Fibroblast of skin of scalp (primary cell): ENCODE measurements at regions not wholly inside any gene's neighbourhood (a gene's known extent, or its start where the extent isn't known, plus 50 kb on each side); places are given as distances from the start of the nearest gene placed in this dataset.
A peak's percentile ranks its signal among the peaks of the same experiment; 100 is the strongest.

Experiments used
- DNase-seq: peaks from one replicate; pipeline ENCODE4 v3.0.0-alpha.2; 2013

GRCh38 chr13:63614874-63615612, 2199.4 kb upstream of the PCDH20 start:
- DNase-seq: no peak

- no peak for DNase-seq
Measured at GRCh38 chr13:63607153-63607552, 2191.5 kb upstream of the PCDH20 start.

DNA sequence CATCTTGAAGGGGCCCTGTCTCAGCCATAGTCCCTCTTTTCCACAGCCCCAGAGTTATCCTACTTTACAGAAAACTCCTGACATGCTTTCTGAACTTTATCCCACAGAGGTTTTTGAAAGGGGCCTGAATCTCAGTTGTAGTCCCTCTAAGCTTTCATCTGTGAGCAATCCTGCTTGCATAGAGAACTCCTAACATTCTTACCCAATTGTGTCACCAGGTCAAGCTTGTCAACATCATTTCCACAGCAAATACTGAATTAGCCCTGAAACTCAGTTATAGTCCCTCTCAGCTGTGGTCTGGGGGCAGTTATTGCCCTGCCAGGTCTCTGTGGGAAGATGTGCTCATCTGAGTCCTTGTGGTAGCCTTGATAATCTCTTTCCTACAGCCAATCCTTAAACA, 2190.3 kb upstream of the PCDH20 start:
- no peak for DNase-seq

DNA sequence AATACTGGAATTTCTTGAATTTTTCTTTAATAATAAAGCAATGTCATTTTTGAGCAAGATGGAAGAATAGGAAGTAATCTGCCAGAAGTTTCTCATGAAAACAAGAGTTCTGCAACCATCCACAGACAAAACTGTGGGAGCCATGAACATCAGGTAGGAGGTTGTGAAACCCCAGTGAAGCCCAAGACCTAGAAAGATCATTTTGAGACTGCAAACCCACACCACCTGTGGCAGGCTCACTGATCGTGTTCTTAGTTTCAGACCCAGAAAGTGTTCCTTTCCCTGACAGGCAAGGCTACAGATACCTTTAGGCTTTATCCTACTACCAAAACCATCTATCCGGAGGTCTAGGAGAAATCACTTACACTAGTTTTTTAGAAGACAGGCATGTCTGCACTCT, 2189.8 kb upstream of the PCDH20 start:
- no peak for DNase-seq

- no peak for DNase-seq
Measured at GRCh38 chr13:63595811-63596210, 2180.2 kb upstream of the PCDH20 start.

DNA sequence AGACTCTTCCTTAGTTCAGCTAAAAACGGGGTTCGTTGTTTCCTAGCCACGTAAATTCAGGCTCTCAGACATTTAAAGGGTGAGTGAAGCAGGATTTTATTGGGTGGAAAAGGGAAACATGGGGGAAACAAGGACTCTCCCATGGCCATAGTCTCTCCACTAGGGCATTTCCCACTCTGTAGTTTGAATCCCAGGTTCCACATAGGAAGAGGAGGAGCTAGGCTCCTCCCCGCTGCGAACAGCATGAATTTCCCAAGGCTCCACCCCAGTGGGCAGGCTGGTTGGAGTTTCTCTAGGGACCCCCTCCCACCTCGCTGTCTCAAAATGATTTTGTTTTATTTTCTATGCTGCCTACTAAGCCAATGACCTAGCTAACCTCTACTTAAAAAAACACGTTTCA, 2170.8 kb upstream of the PCDH20 start:
- no peak for DNase-seq

DNA sequence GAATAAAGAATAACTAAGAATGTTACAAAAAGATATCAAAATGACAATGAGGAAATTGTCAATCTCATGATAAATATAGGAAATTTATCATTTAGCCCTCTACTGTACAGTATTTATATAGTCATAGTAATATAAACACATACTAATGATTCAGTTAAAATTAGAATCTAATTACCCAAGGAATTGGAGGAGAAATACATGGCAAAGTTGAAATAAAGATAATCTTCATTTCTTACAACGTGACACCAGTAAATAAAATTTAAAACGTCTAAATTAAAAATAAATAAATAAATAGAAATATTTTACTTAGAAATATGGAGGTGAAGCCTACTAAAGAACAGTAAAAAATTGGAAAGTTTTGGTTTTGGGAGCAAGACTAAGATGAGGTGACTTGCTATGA, 2163.1 kb upstream of the PCDH20 start:
- no peak for DNase-seq

DNA sequence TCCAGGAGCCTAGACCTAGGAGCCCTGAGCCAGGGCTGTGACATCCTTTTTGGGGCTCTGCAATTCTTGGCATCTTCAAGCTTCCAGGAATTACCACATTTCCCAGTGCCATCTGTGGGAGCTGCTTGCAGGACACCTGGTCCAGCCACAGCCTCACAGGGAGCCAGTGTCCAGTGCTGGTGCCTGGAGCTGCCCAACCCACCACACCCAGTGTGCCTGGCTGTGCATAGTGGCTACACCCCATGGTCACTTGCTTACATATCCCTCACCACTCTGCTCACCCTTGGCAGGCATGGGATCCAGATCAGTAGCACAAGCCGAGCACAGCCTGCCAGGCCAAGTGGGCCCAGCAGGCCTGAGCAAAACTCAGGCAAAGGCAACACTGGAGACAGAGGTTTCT, 2151.4 kb upstream of the PCDH20 start:
- DNase-seq: no peak

DNA sequence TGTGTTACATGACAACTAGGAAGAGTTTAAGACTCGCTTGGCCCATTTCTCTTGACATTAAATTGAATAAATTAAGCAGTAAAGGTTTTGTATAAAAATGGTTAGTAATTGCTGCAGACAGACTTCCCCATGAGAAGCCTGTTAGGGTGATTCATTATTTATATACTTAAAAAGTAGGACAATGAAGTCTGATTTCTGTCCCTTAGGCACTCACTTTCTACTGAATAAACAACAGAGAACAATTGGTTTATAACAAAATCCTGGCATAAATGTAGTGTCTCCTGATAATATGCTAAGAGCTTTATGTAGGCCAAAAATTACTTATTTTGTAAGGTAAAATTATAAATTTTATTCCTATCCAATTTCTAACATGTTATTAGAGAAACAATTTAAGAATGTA, 2138.5 kb upstream of the PCDH20 start:
- no peak for DNase-seq

DNA sequence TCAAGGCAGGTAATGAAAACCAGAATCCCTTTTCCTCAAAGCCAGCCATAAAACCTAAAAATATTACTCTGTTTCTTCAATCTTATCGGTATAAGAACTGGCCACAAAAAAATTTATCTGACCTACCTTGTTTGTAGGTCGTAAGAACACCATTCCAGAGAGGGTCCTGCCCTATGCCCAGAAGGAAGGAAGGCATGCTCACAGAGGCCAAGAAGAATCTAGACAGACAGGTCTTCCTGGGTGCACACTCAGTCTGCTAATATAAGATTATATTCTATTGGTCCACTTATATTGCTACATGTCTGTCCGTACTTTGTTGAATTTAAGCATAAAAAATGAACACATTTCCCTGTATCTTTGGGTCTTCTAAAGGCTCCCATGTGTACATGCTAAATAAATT, 2136.1 kb upstream of the PCDH20 start:
- DNase-seq: no peak

DNA sequence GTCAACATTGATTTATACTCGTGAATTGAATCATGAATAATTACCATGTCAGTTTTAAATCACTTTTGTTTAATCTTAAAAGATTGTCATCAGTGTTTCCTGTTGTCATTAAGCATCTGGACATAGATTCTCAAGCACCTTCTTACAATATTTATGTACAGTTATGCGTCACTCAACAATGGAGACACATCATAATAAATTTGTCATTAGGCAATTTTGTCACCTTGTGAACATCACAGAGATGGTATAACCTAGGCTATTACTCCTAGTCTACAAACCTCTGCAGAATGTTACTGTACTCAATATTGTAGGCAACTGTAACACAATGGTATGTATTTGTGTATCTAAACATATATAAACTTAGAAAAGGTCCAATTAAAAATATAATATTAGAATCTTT, 2130.9 kb upstream of the PCDH20 start:
- no peak for DNase-seq

DNA sequence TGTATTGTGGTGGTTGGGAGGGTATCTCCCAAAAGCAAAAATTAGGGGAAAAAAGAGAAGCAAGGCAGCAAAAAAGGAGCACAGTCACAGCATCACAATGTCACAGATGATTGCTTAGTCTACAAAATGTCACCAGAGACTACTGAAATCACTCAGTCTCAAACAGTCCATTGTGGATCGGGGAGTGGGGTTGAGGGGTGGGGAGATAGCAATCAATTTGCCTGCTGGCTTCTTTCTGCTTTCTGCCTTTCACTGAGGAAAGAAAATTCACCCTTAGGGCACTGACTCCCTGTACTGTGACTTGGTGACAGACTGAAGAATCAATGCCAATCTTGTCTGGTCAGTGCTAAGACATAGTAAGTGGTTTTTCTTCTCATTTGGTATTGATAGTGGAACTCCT, 2127.1 kb upstream of the PCDH20 start:
- no peak for DNase-seq

DNA sequence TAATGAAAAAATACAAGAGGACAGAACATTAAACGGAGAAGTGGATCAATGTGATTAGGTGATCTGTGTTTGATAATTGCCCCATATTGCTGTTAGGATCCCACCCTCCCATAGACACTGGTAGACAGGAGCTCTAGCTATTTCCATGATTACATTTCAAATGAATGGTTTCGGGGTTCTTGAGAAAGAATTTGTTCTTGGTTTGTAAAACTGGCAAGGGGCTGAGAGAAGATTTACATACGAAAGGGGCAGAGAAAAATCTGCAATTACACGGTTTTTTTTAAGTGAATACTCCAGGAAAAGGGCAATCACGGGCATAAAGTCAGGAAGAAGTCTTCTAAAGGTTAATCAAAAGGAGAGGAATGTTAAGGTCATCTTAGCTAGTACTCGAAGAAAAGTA, 2125.7 kb upstream of the PCDH20 start:
- DNase-seq: no peak

- DNase-seq: no peak
Measured at GRCh38 chr13:63540061-63540460, 2124.4 kb upstream of the PCDH20 start.

- peak; percentile 84 for DNase-seq
Measured at GRCh38 chr13:63517371-63517770, 2101.7 kb upstream of the PCDH20 start.

DNA sequence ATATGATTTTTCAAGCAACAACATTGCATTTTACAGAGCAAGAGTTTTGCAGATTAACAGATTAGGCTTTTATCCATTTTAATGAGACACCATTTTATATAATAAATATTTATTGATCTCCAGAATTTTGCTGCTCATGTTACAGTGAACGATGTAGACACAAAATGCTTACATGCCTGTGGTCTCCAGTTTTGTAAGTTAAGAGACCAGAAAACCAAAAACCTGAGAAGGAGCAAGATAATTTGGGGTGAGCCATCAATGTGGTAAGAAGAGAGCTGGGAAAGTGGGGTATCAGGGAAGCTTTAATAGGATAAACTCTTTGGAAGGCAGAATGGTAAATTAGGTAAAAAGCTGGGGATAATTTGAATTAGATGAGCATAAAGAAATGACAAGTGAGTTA, 2100.5 kb upstream of the PCDH20 start:
- DNase-seq: no peak

DNA sequence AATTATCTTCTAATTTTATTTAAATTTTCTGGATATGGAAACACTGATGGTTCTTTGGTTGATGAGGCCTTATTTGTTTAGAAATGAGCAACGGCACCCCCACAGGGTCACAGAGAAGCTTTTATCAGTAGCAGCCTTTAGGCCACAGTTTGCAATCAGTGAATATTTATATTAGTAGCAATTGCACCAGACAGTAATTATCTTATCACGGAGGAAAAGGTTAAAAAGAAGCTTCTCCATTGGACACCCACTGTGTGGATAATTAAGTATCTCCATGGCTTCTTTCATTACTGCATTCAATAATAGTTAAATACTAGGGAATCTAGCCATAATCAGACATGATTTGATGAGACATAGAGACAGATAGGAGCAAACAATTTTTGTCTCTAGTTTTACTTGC, 2099.2 kb upstream of the PCDH20 start:
- no peak for DNase-seq

DNA sequence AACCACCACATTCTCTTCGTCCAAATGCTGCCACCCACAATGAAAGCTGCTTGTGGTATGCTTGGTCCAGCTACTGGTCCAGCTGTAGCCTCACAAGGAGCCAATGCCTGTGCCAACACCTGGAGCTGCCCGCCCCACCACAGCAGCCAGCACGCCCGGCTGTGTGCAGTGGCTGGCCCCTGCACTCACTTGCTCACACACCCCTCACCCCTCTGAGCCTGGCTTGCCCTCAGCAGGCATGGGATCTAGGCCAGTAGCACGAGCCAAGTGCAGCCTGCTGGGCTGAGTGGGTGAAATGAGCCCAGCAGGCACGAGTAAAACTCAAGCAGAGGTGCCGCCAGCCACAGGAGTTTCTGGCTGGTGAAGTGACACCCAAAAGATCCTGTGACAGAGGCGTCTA, 2096.4 kb upstream of the PCDH20 start:
- DNase-seq: no peak

GRCh38 chr13:63501702-63502101, 2086.1 kb upstream of the PCDH20 start:
- DNase-seq: no peak

GRCh38 chr13:63497601-63498000, 2082.0 kb upstream of the PCDH20 start:
- peak; percentile 5 for DNase-seq

DNA sequence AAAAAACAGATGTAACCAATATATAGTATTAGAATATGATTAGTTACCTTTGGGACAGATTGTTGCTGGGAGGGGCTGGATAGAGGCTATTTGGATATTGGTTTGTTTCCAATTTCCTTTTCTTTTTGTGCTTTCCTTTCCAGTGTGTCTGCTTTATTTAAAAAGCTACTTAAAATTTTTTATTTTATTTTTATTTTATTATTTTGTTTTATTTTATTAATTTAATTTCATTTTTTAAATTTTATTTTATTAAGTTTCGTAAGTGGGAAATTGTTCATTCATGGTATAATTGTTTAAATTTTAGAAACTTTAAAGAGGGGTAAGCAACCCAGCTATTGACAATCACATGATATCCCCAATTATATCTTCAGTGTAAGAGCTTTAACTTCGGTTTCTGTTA, 2077.0 kb upstream of the PCDH20 start:
- no peak for DNase-seq

- DNase-seq: no peak
Measured at GRCh38 chr13:63490149-63490548, 2074.5 kb upstream of the PCDH20 start.

DNA sequence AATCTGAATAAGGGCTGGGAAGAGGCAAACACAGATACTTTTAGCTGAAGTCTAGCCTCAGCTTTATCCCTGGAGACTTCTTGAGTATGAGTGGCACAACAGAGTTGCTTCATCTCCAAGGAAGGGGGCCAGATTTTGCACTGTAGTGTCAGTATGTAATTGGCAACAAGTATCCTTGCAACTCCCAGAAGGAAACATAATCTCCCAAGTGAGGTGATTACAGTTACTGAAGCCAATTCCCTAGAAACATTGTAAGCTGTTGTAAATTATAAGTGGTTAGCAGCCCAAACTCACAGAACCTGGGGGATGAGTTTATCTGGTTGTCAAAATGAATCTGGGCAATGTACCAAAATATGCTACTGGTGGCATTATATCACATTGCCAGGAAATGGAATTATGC, 2065.7 kb upstream of the PCDH20 start:
- DNase-seq: peak; percentile 85

- DNase-seq: no peak
Measured at GRCh38 chr13:63472711-63473110, 2057.1 kb upstream of the PCDH20 start.
